ENCODE measurements at regions not wholly inside any gene's neighbourhood (a gene's known extent, or its start where the extent isn't known, plus 50 kb on each side); places are given as distances from the start of the nearest gene placed in this dataset.
"Not testable (repeated sequence)": the region's sequence is repeated elsewhere in the genome, so short reads cannot be mapped to it uniquely, and the experiment has no call there.

DNA sequence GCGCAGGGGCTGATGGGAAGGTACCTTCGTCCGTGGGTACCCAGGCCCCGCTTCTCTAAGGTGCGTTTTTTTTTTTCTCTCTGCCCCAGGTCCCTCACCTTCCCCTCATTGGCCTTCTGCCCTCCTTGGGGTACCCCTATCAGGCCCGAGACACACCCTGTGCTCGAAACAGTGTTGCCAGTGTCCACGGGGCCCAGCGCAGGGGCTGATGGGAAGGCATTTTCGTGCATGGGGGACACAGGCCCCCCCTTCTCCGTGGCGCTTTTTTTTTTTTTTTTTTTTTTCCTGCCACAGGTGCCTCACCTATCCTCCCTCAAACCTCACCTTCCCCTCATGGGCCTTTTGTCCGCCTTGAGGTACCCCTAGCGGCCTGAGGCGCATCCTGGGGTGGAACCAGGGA, 191.6 kb downstream of the POTEG start:
- not testable (repeated sequence) for H3K23ac ChIP-seq (ENCODE audit: insufficient read length, low read depth, low read length); H2BK20ac ChIP-seq (ENCODE audit: low read depth, low read length, poor library complexity, severe bottlenecking); H3T11ph ChIP-seq (ENCODE audit: low read length); DNase-seq; H2BK5ac ChIP-seq (ENCODE audit: insufficient read length, low read length); H3K4ac ChIP-seq (ENCODE audit: low read depth, low read length); H3K4me3 Mint-ChIP-seq; H2BK12ac ChIP-seq (ENCODE audit: insufficient read length, low read depth, low read length); H3K23me2 ChIP-seq (ENCODE audit: insufficient read length, low read depth, low read length, poor library complexity, severe bottlenecking); H3K79me1 ChIP-seq (ENCODE audit: insufficient read depth, low read depth, low read length, poor library complexity, severe bottlenecking); H4K20me1 ChIP-seq (ENCODE audit: control insufficient read depth, insufficient read depth, insufficient read length); H3K36me3 Mint-ChIP-seq (ENCODE audit: insufficient read depth in 1 of 3, low read depth in 3 of 3); H3K27ac ChIP-seq (ENCODE audit: insufficient read length, low read depth, low read length); H3K27ac Mint-ChIP-seq; H3K4me2 ChIP-seq (ENCODE audit: insufficient read depth, insufficient read length, low read length); H3K27me3 Mint-ChIP-seq (ENCODE audit: low read depth); H2BK15ac ChIP-seq (ENCODE audit: low read depth, low read length); H4K8ac ChIP-seq (replicated peaks; ENCODE audit: insufficient read length, low read depth, low read length); H3K9me3 ChIP-seq (ENCODE audit: control insufficient read depth, low read depth, low read length); H2AK5ac ChIP-seq (ENCODE audit: insufficient read length, low read length); H3K4me1 ChIP-seq (ENCODE audit: insufficient read depth, low read length); H3K14ac ChIP-seq (ENCODE audit: insufficient read depth, low read length); H3K9ac ChIP-seq (ENCODE audit: extremely low read depth, insufficient read length, low read length); H2AFZ ChIP-seq (ENCODE audit: low read length); H3K18ac ChIP-seq (ENCODE audit: insufficient read length, low read depth, low read length); H3K27me3 ChIP-seq (ENCODE audit: insufficient read depth, low read length); H4K91ac ChIP-seq (ENCODE audit: insufficient read length, low read depth, low read length); H2BK120ac ChIP-seq (ENCODE audit: low read depth, low read length, poor library complexity, severe bottlenecking); H3K56ac ChIP-seq (ENCODE audit: insufficient read length, low read depth, low read length); H3K4me1 Mint-ChIP-seq; H3K79me2 ChIP-seq (ENCODE audit: insufficient read depth, low read length); H4K5ac ChIP-seq (ENCODE audit: insufficient read length, low read depth, low read length)
- no CpG with 5 or more reads among the region's 15 CpGs for WGBS (ENCODE audit: extremely low coverage, insufficient read length, low lambda C conversion rate)
- peaks cover 9 to 17% of the 10 kb centered on the region in 2 experiments for H3K9me3 Mint-ChIP-seq

DNA sequence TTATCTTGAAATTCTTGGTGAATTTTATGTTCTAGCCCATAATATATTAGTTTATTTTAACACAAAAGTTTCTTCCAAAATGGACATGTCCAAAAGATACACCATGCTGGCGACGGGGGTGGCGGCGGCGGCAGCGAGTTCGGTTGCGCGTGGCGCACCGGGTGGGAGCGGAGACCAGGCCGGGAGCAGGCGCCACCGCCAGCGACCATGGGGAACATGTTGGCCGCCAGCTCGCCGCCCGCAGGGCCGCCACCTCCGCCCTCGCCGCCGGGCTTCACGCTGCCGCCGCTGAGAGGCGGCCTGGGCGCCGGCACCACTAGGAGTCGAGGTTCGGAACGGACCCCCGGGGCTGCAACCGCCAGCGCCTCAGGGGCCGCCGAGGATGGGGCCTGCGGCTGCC, 167.2 kb downstream of the POTEG start:
- not testable (repeated sequence) for H3K18ac ChIP-seq (ENCODE audit: insufficient read length, low read depth, low read length); H3K27ac ChIP-seq (ENCODE audit: insufficient read length, low read depth, low read length); H3K27ac Mint-ChIP-seq; H2BK20ac ChIP-seq (ENCODE audit: low read depth, low read length, poor library complexity, severe bottlenecking); DNase-seq; H3K4me1 ChIP-seq (ENCODE audit: insufficient read depth, low read length); H3K9me3 ChIP-seq (ENCODE audit: control insufficient read depth, low read depth, low read length); H3K4ac ChIP-seq (ENCODE audit: low read depth, low read length); H4K8ac ChIP-seq (replicated peaks; ENCODE audit: insufficient read length, low read depth, low read length); H3T11ph ChIP-seq (ENCODE audit: low read length); H3K36me3 Mint-ChIP-seq (ENCODE audit: insufficient read depth in 1 of 3, low read depth in 3 of 3); H3K23ac ChIP-seq (ENCODE audit: insufficient read length, low read depth, low read length); H2AK5ac ChIP-seq (ENCODE audit: insufficient read length, low read length); H3K27me3 ChIP-seq (ENCODE audit: insufficient read depth, low read length); H2BK120ac ChIP-seq (ENCODE audit: low read depth, low read length, poor library complexity, severe bottlenecking); H3K27me3 Mint-ChIP-seq (ENCODE audit: low read depth); H4K20me1 ChIP-seq (ENCODE audit: control insufficient read depth, insufficient read depth, insufficient read length); H2BK12ac ChIP-seq (ENCODE audit: insufficient read length, low read depth, low read length); H3K4me1 Mint-ChIP-seq; H3K14ac ChIP-seq (ENCODE audit: insufficient read depth, low read length); H3K9ac ChIP-seq (ENCODE audit: extremely low read depth, insufficient read length, low read length); H2AFZ ChIP-seq (ENCODE audit: low read length); H3K79me1 ChIP-seq (ENCODE audit: insufficient read depth, low read depth, low read length, poor library complexity, severe bottlenecking); H3K4me3 Mint-ChIP-seq; H3K56ac ChIP-seq (ENCODE audit: insufficient read length, low read depth, low read length); H4K5ac ChIP-seq (ENCODE audit: insufficient read length, low read depth, low read length); H3K23me2 ChIP-seq (ENCODE audit: insufficient read length, low read depth, low read length, poor library complexity, severe bottlenecking); H3K79me2 ChIP-seq (ENCODE audit: insufficient read depth, low read length); H2BK5ac ChIP-seq (ENCODE audit: insufficient read length, low read length); H4K91ac ChIP-seq (ENCODE audit: insufficient read length, low read depth, low read length); H3K4me2 ChIP-seq (ENCODE audit: insufficient read depth, insufficient read length, low read length); H3K9me3 Mint-ChIP-seq; H2BK15ac ChIP-seq (ENCODE audit: low read depth, low read length)
- WGBS (ENCODE audit: extremely low coverage, insufficient read length, low lambda C conversion rate), result no CpG with 5 or more reads among the region's 40 CpGs

Measured in H9 (cell line).